ENCODE measurements at regions not wholly inside any gene's neighbourhood (a gene's known extent, or its start where the extent isn't known, plus 50 kb on each side); places are given as distances from the start of the nearest gene placed in this dataset.

GRCh38 chr3:86801066-86801465 is 189.9 kb downstream of the VGLL3 start:
- Histone ChIP-seq H3K4me3 (ENCODE audit: low read length in 2 of 2) (no peak overlapping the region), H3K27me3 (ENCODE audit: control insufficient read depth in 2 of 2, insufficient read depth in 1 of 2, low read length in 1 of 2) (no peaks in the 10 kb centered on the region), H3K27ac (ENCODE audit: low read depth in 1 of 2, low read length in 1 of 2) (no peak overlapping the region), H3K4me1 (ENCODE audit: control insufficient read depth in 2 of 2, insufficient read depth in 2 of 2, low read length in 2 of 2) (no peaks in the 10 kb centered on the region), H3K9me3 (ENCODE audit: control insufficient read depth in 2 of 2, insufficient read depth in 1 of 2, low read length in 1 of 2) (peaks cover 0 to 3% of the 10 kb centered on the region in 2 donors), H3K36me3 (ENCODE audit: control insufficient read depth in 2 of 2, insufficient read depth in 2 of 2, low read length in 1 of 2) (no peaks in the 10 kb centered on the region)
- 92% methylated on average over 1 of the region's 1 CpG for WGBS
- no peak for DNase-seq (ENCODE audit: low read depth in 6 of 9, low spot score in 9 of 9)

- Histone ChIP-seq H3K36me3 (ENCODE audit: control insufficient read depth in 2 of 2, insufficient read depth in 2 of 2, low read length in 1 of 2) (no peaks in the 10 kb centered on the region), H3K9me3 (ENCODE audit: control insufficient read depth in 2 of 2, insufficient read depth in 1 of 2, low read length in 1 of 2) (peaks cover 0 to under 1% of the 10 kb centered on the region in 2 donors), H3K27me3 (ENCODE audit: control insufficient read depth in 2 of 2, insufficient read depth in 1 of 2, low read length in 1 of 2) (no peaks in the 10 kb centered on the region), H3K27ac (ENCODE audit: low read depth in 1 of 2, low read length in 1 of 2) (no peak overlapping the region), H3K4me3 (ENCODE audit: low read length in 2 of 2) (no peak overlapping the region), H3K4me1 (ENCODE audit: control insufficient read depth in 2 of 2, insufficient read depth in 2 of 2, low read length in 2 of 2) (no peaks in the 10 kb centered on the region)
- WGBS, result 58% methylated on average over 3 of the region's 3 CpGs
- no peak for DNase-seq (ENCODE audit: low read depth in 6 of 9, low spot score in 9 of 9)
Measured at GRCh38 chr3:86800116-86800515, 190.8 kb downstream of the VGLL3 start.

GRCh38 chr3:86797946-86798345 is 193.0 kb downstream of the VGLL3 start:
- no peak overlapping the region for H3K27ac ChIP-seq (ENCODE audit: low read depth in 1 of 2, low read length in 1 of 2)
- WGBS, result 93% methylated on average over 1 of the region's 1 CpG
- no peaks in the 10 kb centered on the region for H3K27me3 ChIP-seq (ENCODE audit: control insufficient read depth in 2 of 2, insufficient read depth in 1 of 2, low read length in 1 of 2)
- DNase-seq (ENCODE audit: low read depth in 6 of 9, low spot score in 9 of 9), result no peak
- H3K36me3 ChIP-seq (ENCODE audit: control insufficient read depth in 2 of 2, insufficient read depth in 2 of 2, low read length in 1 of 2), result no peaks in the 10 kb centered on the region
- no peaks in the 10 kb centered on the region for H3K9me3 ChIP-seq (ENCODE audit: control insufficient read depth in 2 of 2, insufficient read depth in 1 of 2, low read length in 1 of 2)
- H3K4me3 ChIP-seq (ENCODE audit: low read length in 2 of 2), result no peak overlapping the region
- no peaks in the 10 kb centered on the region for H3K4me1 ChIP-seq (ENCODE audit: control insufficient read depth in 2 of 2, insufficient read depth in 2 of 2, low read length in 2 of 2)

- H3K4me3 ChIP-seq (ENCODE audit: low read length in 2 of 2), result no peak overlapping the region
- no peaks in the 10 kb centered on the region for H3K9me3 ChIP-seq (ENCODE audit: control insufficient read depth in 2 of 2, insufficient read depth in 1 of 2, low read length in 1 of 2)
- WGBS, result 89% methylated on average over 3 of the region's 3 CpGs
- H3K27ac ChIP-seq (ENCODE audit: low read depth in 1 of 2, low read length in 1 of 2), result no peak overlapping the region
- no peak for DNase-seq (ENCODE audit: low read depth in 6 of 9, low spot score in 9 of 9)
- H3K27me3 ChIP-seq (ENCODE audit: control insufficient read depth in 2 of 2, insufficient read depth in 1 of 2, low read length in 1 of 2), result no peaks in the 10 kb centered on the region
- H3K36me3 ChIP-seq (ENCODE audit: control insufficient read depth in 2 of 2, insufficient read depth in 2 of 2, low read length in 1 of 2), result no peaks in the 10 kb centered on the region
- no peaks in the 10 kb centered on the region for H3K4me1 ChIP-seq (ENCODE audit: control insufficient read depth in 2 of 2, insufficient read depth in 2 of 2, low read length in 2 of 2)
Measured at GRCh38 chr3:86794361-86795065, 196.4 kb downstream of the VGLL3 start.

- DNase-seq (ENCODE audit: low read depth in 6 of 9, low spot score in 9 of 9), result no peak
- no peaks in the 10 kb centered on the region for H3K27me3 ChIP-seq (ENCODE audit: control insufficient read depth in 2 of 2, insufficient read depth in 1 of 2, low read length in 1 of 2)
- WGBS, result 96% methylated on average over 1 of the region's 1 CpG
- no peaks in the 10 kb centered on the region for H3K4me1 ChIP-seq (ENCODE audit: control insufficient read depth in 2 of 2, insufficient read depth in 2 of 2, low read length in 2 of 2)
- H3K27ac ChIP-seq (ENCODE audit: low read depth in 1 of 2, low read length in 1 of 2), result no peak overlapping the region
- H3K9me3 ChIP-seq (ENCODE audit: control insufficient read depth in 2 of 2, insufficient read depth in 1 of 2, low read length in 1 of 2), result no peaks in the 10 kb centered on the region
- H3K4me3 ChIP-seq (ENCODE audit: low read length in 2 of 2), result no peak overlapping the region
- H3K36me3 ChIP-seq (ENCODE audit: control insufficient read depth in 2 of 2, insufficient read depth in 2 of 2, low read length in 1 of 2), result no peaks in the 10 kb centered on the region
Measured at GRCh38 chr3:86793786-86794185, 197.2 kb downstream of the VGLL3 start.

- Histone ChIP-seq H3K27ac (ENCODE audit: low read depth in 1 of 2, low read length in 1 of 2) (no peak overlapping the region), H3K4me3 (ENCODE audit: low read length in 2 of 2) (no peak overlapping the region), H3K27me3 (ENCODE audit: control insufficient read depth in 2 of 2, insufficient read depth in 1 of 2, low read length in 1 of 2) (no peaks in the 10 kb centered on the region), H3K36me3 (ENCODE audit: control insufficient read depth in 2 of 2, insufficient read depth in 2 of 2, low read length in 1 of 2) (no peaks in the 10 kb centered on the region), H3K4me1 (ENCODE audit: control insufficient read depth in 2 of 2, insufficient read depth in 2 of 2, low read length in 2 of 2) (no peaks in the 10 kb centered on the region), H3K9me3 (ENCODE audit: control insufficient read depth in 2 of 2, insufficient read depth in 1 of 2, low read length in 1 of 2) (no peaks in the 10 kb centered on the region)
- DNase-seq (ENCODE audit: low read depth in 6 of 9, low spot score in 9 of 9), result no peak
Measured at GRCh38 chr3:86792316-86792715, 198.6 kb downstream of the VGLL3 start.

- no peak overlapping the region for H3K27ac ChIP-seq (ENCODE audit: low read depth in 1 of 2, low read length in 1 of 2)
- H3K4me1 ChIP-seq (ENCODE audit: control insufficient read depth in 2 of 2, insufficient read depth in 2 of 2, low read length in 2 of 2), result no peaks in the 10 kb centered on the region
- no peaks in the 10 kb centered on the region for H3K36me3 ChIP-seq (ENCODE audit: control insufficient read depth in 2 of 2, insufficient read depth in 2 of 2, low read length in 1 of 2)
- no peak for DNase-seq (ENCODE audit: low read depth in 6 of 9, low spot score in 9 of 9)
- H3K4me3 ChIP-seq (ENCODE audit: low read length in 2 of 2), result no peak overlapping the region
- WGBS, result 97% methylated on average over 4 of the region's 4 CpGs
- no peaks in the 10 kb centered on the region for H3K27me3 ChIP-seq (ENCODE audit: control insufficient read depth in 2 of 2, insufficient read depth in 1 of 2, low read length in 1 of 2)
- H3K9me3 ChIP-seq (ENCODE audit: control insufficient read depth in 2 of 2, insufficient read depth in 1 of 2, low read length in 1 of 2), result no peaks in the 10 kb centered on the region
Measured at GRCh38 chr3:86790884-86791549, 199.9 kb downstream of the VGLL3 start.

GRCh38 chr3:86788371-86788770 is 202.6 kb downstream of the VGLL3 start:
- WGBS, result 92% methylated on average over 2 of the region's 2 CpGs

GRCh38 chr3:86787091-86787490 is 203.9 kb downstream of the VGLL3 start:
- no peaks in the 10 kb centered on the region for H3K9me3 ChIP-seq (ENCODE audit: control insufficient read depth in 2 of 2, insufficient read depth in 1 of 2, low read length in 1 of 2)
- no peaks in the 10 kb centered on the region for H3K4me1 ChIP-seq (ENCODE audit: control insufficient read depth in 2 of 2, insufficient read depth in 2 of 2, low read length in 2 of 2)
- no peaks in the 10 kb centered on the region for H3K27me3 ChIP-seq (ENCODE audit: control insufficient read depth in 2 of 2, insufficient read depth in 1 of 2, low read length in 1 of 2)
- no peak for DNase-seq (ENCODE audit: low read depth in 6 of 9, low spot score in 9 of 9)
- H3K4me3 ChIP-seq (ENCODE audit: low read length in 2 of 2), result no peak overlapping the region
- no peaks in the 10 kb centered on the region for H3K36me3 ChIP-seq (ENCODE audit: control insufficient read depth in 2 of 2, insufficient read depth in 2 of 2, low read length in 1 of 2)
- WGBS, result 47% methylated on average over 2 of the region's 2 CpGs
- no peak overlapping the region for H3K27ac ChIP-seq (ENCODE audit: low read depth in 1 of 2, low read length in 1 of 2)

More at GRCh38 chr3:86788371-86788770, 202.6 kb downstream of the VGLL3 start:
- DNase-seq (ENCODE audit: low read depth in 6 of 9, low spot score in 9 of 9), result no peak
- Histone ChIP-seq H3K4me1 (ENCODE audit: control insufficient read depth in 2 of 2, insufficient read depth in 2 of 2, low read length in 2 of 2) (no peaks in the 10 kb centered on the region), H3K36me3 (ENCODE audit: control insufficient read depth in 2 of 2, insufficient read depth in 2 of 2, low read length in 1 of 2) (no peaks in the 10 kb centered on the region), H3K4me3 (ENCODE audit: low read length in 2 of 2) (no peak overlapping the region), H3K9me3 (ENCODE audit: control insufficient read depth in 2 of 2, insufficient read depth in 1 of 2, low read length in 1 of 2) (no peaks in the 10 kb centered on the region), H3K27ac (ENCODE audit: low read depth in 1 of 2, low read length in 1 of 2) (no peak overlapping the region), H3K27me3 (ENCODE audit: control insufficient read depth in 2 of 2, insufficient read depth in 1 of 2, low read length in 1 of 2) (no peaks in the 10 kb centered on the region)
